Calu3 (cell line): ENCODE measurements at regions not wholly inside any gene's neighbourhood (a gene's known extent, or its start where the extent isn't known, plus 50 kb on each side); places are given as distances from the start of the nearest gene placed in this dataset.

ENCODE experiments used
- BruUV-seq: library from RNA; stranded (reverse); fragments of 400-500 nt; replicated peaks from 2 replicates; lab custom pipeline; 2021; lab: Mats Ljungman, UMichigan
- CTCF ChIA-PET: fragments of 300-600 bp; sonication (Branson Sonifier 250); formaldehyde crosslinking; loops from one replicate; lab custom pipeline; 2022; ENCODE audit warnings: antibody characterized with exemption; lab: Charles Lee
- DNase-seq: peaks from one replicate; pipeline ENCODE4 v3.0.0; 2022
- H3K27ac Mint-ChIP-seq: one replicate; pipeline ENCODE4 v1.8.0; 2022; ENCODE audit warnings: mixed read lengths; ENCODE audit not compliant: unreplicated experiment
- H3K27me3 Mint-ChIP-seq: one replicate; pipeline ENCODE4 v1.8.0; 2022; ENCODE audit warnings: mixed read lengths; ENCODE audit not compliant: unreplicated experiment
- H3K36me3 Mint-ChIP-seq: one replicate; pipeline ENCODE4 v1.8.0; 2022; ENCODE audit warnings: mild to moderate bottlenecking, moderate library complexity, mixed read lengths; ENCODE audit not compliant: insufficient read depth, unreplicated experiment
- H3K4me1 Mint-ChIP-seq: one replicate; pipeline ENCODE4 v1.8.0; 2022; ENCODE audit warnings: mild to moderate bottlenecking, low read depth, mixed read lengths; ENCODE audit not compliant: unreplicated experiment
- H3K4me3 Mint-ChIP-seq: one replicate; pipeline ENCODE4 v1.8.0; 2022; ENCODE audit warnings: mild to moderate bottlenecking, low read depth, moderate library complexity, mixed read lengths; ENCODE audit not compliant: unreplicated experiment
- H3K9me3 Mint-ChIP-seq: one replicate; pipeline ENCODE4 v1.8.0; 2022; ENCODE audit warnings: low read depth, mixed read lengths; ENCODE audit not compliant: unreplicated experiment
- CTCF ChIP-seq: fragments of 200-600 bp; IDR thresholded peaks from one replicate; pipeline ENCODE4 v1.8.0; 2022; ENCODE audit warnings: antibody characterized with exemption; ENCODE audit not compliant: unreplicated experiment
- intact Hi-C: fragments of 100-400 bp; cut with micrococcal nuclease; formaldehyde crosslinking; loops from one replicate; pipeline ENCODE4 v1.10.0; 2022; ENCODE audit not compliant: unreplicated experiment

- Mint-ChIP-seq H3K27me3 (peaks cover 100% of the 10 kb centered on the region), H3K4me1 (no peaks in the 10 kb centered on the region), H3K27ac (no peak overlapping the region), H3K9me3 (peaks cover 6% of the 10 kb centered on the region), H3K4me3 (no peak overlapping the region), H3K36me3 (no peaks in the 10 kb centered on the region)
- intact Hi-C loops, result no loop called here
- CTCF ChIA-PET, result no interaction called here
- no peak for TF ChIP-seq CTCF
- BruUV-seq, result no TSS peak
- DNase-seq, result no peak
These were observed 72.8 kb upstream of the PRR20G start for GRCh38 chr3:127360647-127361046.

GRCh38 chr3:127358641-127359040 lies 70.8 kb upstream of the PRR20G start:
- Mint-ChIP-seq H3K27me3 (peaks cover 90% of the 10 kb centered on the region), H3K4me1 (no peaks in the 10 kb centered on the region), H3K36me3 (no peaks in the 10 kb centered on the region), H3K9me3 (peaks cover 6% of the 10 kb centered on the region), H3K27ac (no peak overlapping the region), H3K4me3 (no peak overlapping the region)
- DNase-seq, result no peak
- intact Hi-C loops, result no loop called here
- CTCF ChIA-PET, result no interaction called here
- no TSS peak for BruUV-seq
- TF ChIP-seq CTCF, result no peak

- Mint-ChIP-seq H3K27ac (no peak overlapping the region), H3K4me3 (no peak overlapping the region), H3K36me3 (no peaks in the 10 kb centered on the region), H3K4me1 (no peaks in the 10 kb centered on the region), H3K27me3 (peaks cover 85% of the 10 kb centered on the region), H3K9me3 (peaks cover 6% of the 10 kb centered on the region)
- intact Hi-C loops, result no loop called here
- BruUV-seq, result no TSS peak
- TF ChIP-seq CTCF, result no peak
- CTCF ChIA-PET, result no interaction called here
- no peak for DNase-seq
These were observed 68.5 kb upstream of the PRR20G start for GRCh38 chr3:127356381-127356780.

- Mint-ChIP-seq H3K27ac (no peak overlapping the region), H3K9me3 (peaks cover 6% of the 10 kb centered on the region), H3K27me3 (peaks cover 82% of the 10 kb centered on the region), H3K4me1 (no peaks in the 10 kb centered on the region), H3K4me3 (no peak overlapping the region), H3K36me3 (no peaks in the 10 kb centered on the region)
- TF ChIP-seq CTCF, result no peak
- intact Hi-C loops, result no loop called here
- no TSS peak for BruUV-seq
- CTCF ChIA-PET, result interaction anchor here (1.3 kb wide), 1 partner anchor 11 kb away, joined by 3 read pairs; no protein-coding TSS in a partner anchor
- DNase-seq, result no peak
These were observed 66.9 kb upstream of the PRR20G start for GRCh38 chr3:127354761-127355160.
